H1 (cell line): ENCODE measurements at regions not wholly inside any gene's neighbourhood (a gene's known extent, or its start where the extent isn't known, plus 50 kb on each side); places are given as distances from the start of the nearest gene placed in this dataset.

Source experiments
- GTF2F1 ChIP-seq: IDR thresholded peaks from 2 replicates; pipeline ENCODE4 v1.6.1; 2012; ENCODE audit warnings: low read depth, low read length, improper control_type of control experiment, borderline replicate concordance

- no peak for TF ChIP-seq GTF2F1
Measured at GRCh38 chr21:14319805-14320204, 63.1 kb downstream of the HSPA13 start (continued).
